ENCODE measurements at regions not wholly inside any gene's neighbourhood (a gene's known extent, or its start where the extent isn't known, plus 50 kb on each side); places are given as distances from the start of the nearest gene placed in this dataset.

DNA sequence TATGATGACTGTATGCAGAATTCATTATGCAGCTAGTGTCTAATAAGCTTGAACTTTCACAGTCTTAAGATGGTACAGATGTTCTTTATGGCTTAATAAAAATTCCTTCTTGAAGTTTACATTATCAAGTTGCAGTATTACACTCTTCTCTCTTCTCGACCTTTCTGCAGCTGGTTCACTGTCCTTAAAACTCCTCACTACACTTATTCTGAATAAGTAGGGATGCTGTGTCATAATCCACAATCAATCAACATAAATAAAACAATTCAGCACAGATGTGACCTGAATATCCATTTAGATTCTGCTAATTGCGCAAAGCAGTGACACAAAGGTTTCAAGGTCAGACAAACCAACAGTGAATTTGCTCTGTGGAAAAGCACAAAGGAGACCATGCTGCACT is 356.8 kb downstream of the SUCLG1 start:
- DNase-seq (ENCODE audit: low read depth): no peak
- no peak overlapping the region for H3K4me3 ChIP-seq (ENCODE audit: control insufficient read depth, low read depth, low read length)
- no peak for TF ChIP-seq CTCF (IDR thresholded peaks at IDR 0.05; ENCODE audit: control insufficient read depth, insufficient read depth, low read depth, low read length, missing control alignments)

GRCh38 chr2:84088656-84089055 is 370.4 kb downstream of the SUCLG1 start:
- TF ChIP-seq CTCF (IDR thresholded peaks at IDR 0.05; ENCODE audit: control insufficient read depth, insufficient read depth, low read depth, low read length, missing control alignments): no peak
- DNase-seq (ENCODE audit: low read depth): no peak
- no peak overlapping the region for H3K4me3 ChIP-seq (ENCODE audit: control insufficient read depth, low read depth, low read length)

GRCh38 chr2:84085562-84085961 is 373.5 kb downstream of the SUCLG1 start:
- no peak overlapping the region for H3K4me3 ChIP-seq (ENCODE audit: control insufficient read depth, low read depth, low read length)

DNA sequence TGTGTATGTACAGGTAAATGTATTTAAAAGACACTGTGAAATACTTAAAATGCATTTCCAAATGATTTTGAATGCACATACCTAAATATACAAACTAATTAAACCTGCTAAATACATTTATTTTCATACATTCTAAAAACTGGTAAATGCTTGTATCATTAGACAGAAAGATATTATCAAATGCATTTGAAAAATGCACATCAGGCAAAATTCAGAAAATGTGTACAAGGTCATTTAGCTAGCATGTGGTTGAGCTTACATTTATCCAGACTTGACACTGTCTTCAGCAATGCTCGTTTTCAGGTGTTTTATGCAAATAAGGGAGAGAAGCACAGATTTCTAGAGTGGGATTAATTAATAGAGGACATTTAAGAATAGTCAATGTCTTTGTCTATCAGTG is 374.2 kb downstream of the SUCLG1 start:
- TF ChIP-seq CTCF (IDR thresholded peaks at IDR 0.05; ENCODE audit: control insufficient read depth, insufficient read depth, low read depth, low read length, missing control alignments): no peak
- DNase-seq (ENCODE audit: low read depth): no peak
- H3K4me3 ChIP-seq (ENCODE audit: control insufficient read depth, low read depth, low read length): no peak overlapping the region

More at GRCh38 chr2:84085562-84085961, 373.5 kb downstream of the SUCLG1 start:
- TF ChIP-seq CTCF (IDR thresholded peaks at IDR 0.05; ENCODE audit: control insufficient read depth, insufficient read depth, low read depth, low read length, missing control alignments): no peak
- no peak for DNase-seq (ENCODE audit: low read depth)

DNA sequence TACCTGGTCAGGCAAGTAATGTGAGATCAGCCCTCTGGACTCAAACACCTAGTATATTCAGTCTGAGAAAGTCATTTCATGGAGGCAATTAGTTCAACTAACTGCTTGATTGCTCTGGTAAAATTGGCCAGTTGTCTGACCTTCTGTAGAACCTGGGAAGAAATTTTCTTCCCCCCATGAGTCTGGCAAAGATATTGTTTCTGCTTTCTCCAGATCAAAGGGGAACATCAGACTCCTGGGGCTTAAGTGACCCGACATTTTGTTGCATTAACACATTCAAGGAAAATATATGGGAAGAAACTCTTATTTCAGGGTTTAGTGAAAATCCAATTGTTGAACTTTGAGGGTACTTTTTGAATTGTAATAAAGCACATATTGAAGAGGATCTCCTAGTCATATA is 375.1 kb downstream of the SUCLG1 start:
- no peak for TF ChIP-seq CTCF (IDR thresholded peaks at IDR 0.05; ENCODE audit: control insufficient read depth, insufficient read depth, low read depth, low read length, missing control alignments)
- no peak overlapping the region for H3K4me3 ChIP-seq (ENCODE audit: control insufficient read depth, low read depth, low read length)

GRCh38 chr2:84078471-84078870 is 380.6 kb downstream of the SUCLG1 start:
- DNase-seq (ENCODE audit: low read depth): no peak
- no peak for TF ChIP-seq CTCF (IDR thresholded peaks at IDR 0.05; ENCODE audit: control insufficient read depth, insufficient read depth, low read depth, low read length, missing control alignments)
- no peak overlapping the region for H3K4me3 ChIP-seq (ENCODE audit: control insufficient read depth, low read depth, low read length)

More for the DNA sequence above, 375.1 kb downstream of the SUCLG1 start:
- DNase-seq (ENCODE audit: low read depth): no peak

GRCh38 chr2:84077496-84077895 is 381.6 kb downstream of the SUCLG1 start:
- H3K4me3 ChIP-seq (ENCODE audit: control insufficient read depth, low read depth, low read length): no peak overlapping the region
- DNase-seq (ENCODE audit: low read depth): no peak
- peak; percentile 9 for TF ChIP-seq CTCF (IDR thresholded peaks at IDR 0.05; ENCODE audit: control insufficient read depth, insufficient read depth, low read depth, low read length, missing control alignments)
